Osteoblast (primary cell): ENCODE measurements at regions not wholly inside any gene's neighbourhood (a gene's known extent, or its start where the extent isn't known, plus 50 kb on each side); places are given as distances from the start of the nearest gene placed in this dataset.

ENCODE experiments used
- DNase-seq: peaks from one replicate; pipeline ENCODE4 v3.0.0; 2011; ENCODE audit warnings: low spot score, mixed read lengths; ENCODE audit not compliant: insufficient read length; ENCODE audit errors: missing footprints
- H2AFZ ChIP-seq: 2 replicates; pipeline ENCODE4 v1.6.0; 2011; ENCODE audit warnings: mild to moderate bottlenecking, low read length
- H3K27ac ChIP-seq: 2 replicates; pipeline ENCODE4 v1.5.1; 2011; ENCODE audit warnings: mild to moderate bottlenecking, low read depth, low read length, moderate library complexity
- H3K27me3 ChIP-seq: 2 replicates; pipeline ENCODE4 v1.6.0; 2012; ENCODE audit warnings: mild to moderate bottlenecking, control low read depth, inconsistent platforms, low read length, moderate library complexity; ENCODE audit not compliant: insufficient read depth
- H3K36me3 ChIP-seq: 2 replicates; pipeline ENCODE4 v1.5.1; 2011; ENCODE audit warnings: mild to moderate bottlenecking, low read length, control low read depth, moderate library complexity; ENCODE audit not compliant: insufficient read depth
- H3K4me1 ChIP-seq: 2 replicates; pipeline ENCODE4 v1.5.1; 2011; ENCODE audit warnings: mild to moderate bottlenecking, low read length, control low read depth, moderate library complexity; ENCODE audit not compliant: insufficient read depth
- H3K4me2 ChIP-seq: 2 replicates; pipeline ENCODE4 v1.6.0; 2011; ENCODE audit warnings: mild to moderate bottlenecking, low read length; ENCODE audit not compliant: insufficient read depth
- H3K4me3 ChIP-seq: fragments of 200-600 bp; sonication (generic); 3 replicates; pipeline ENCODE4 v1.5.1; 2012; ENCODE audit warnings: mild to moderate bottlenecking, low read length, inconsistent platforms; ENCODE audit not compliant: insufficient read depth
- H3K79me2 ChIP-seq: 2 replicates; pipeline ENCODE4 v1.6.0; 2012; ENCODE audit warnings: mild to moderate bottlenecking, low read length, control low read depth, inconsistent platforms; ENCODE audit not compliant: insufficient read depth
- H3K9me3 ChIP-seq: 2 replicates; pipeline ENCODE4 v1.5.1; 2011; ENCODE audit warnings: low read depth, low read length, control low read depth
- H4K20me1 ChIP-seq: 2 replicates; pipeline ENCODE4 v1.6.0; 2012; ENCODE audit warnings: mild to moderate bottlenecking, low read length, control low read depth; ENCODE audit not compliant: insufficient read depth
- CTCF ChIP-seq: IDR thresholded peaks from 2 replicates; pipeline ENCODE4 v1.5.1; 2011; ENCODE audit warnings: mild to moderate bottlenecking, low read depth, low read length, moderate library complexity; ENCODE audit errors: extremely low read depth

- Histone ChIP-seq H4K20me1 (no peaks in the 10 kb centered on the region), H3K79me2 (no peaks in the 10 kb centered on the region), H2AFZ (no peak overlapping the region), H3K4me1 (no peaks in the 10 kb centered on the region), H3K4me3 (no peak overlapping the region), H3K27ac (no peak overlapping the region), H3K36me3 (no peaks in the 10 kb centered on the region), H3K4me2 (no peak overlapping the region), H3K9me3 (no peaks in the 10 kb centered on the region), H3K27me3 (no peaks in the 10 kb centered on the region)
- no peak for TF ChIP-seq CTCF
- no peak for DNase-seq
These were observed 702.8 kb downstream of the CETN3 start for GRCh38 chr5:89706731-89707130.

DNA sequence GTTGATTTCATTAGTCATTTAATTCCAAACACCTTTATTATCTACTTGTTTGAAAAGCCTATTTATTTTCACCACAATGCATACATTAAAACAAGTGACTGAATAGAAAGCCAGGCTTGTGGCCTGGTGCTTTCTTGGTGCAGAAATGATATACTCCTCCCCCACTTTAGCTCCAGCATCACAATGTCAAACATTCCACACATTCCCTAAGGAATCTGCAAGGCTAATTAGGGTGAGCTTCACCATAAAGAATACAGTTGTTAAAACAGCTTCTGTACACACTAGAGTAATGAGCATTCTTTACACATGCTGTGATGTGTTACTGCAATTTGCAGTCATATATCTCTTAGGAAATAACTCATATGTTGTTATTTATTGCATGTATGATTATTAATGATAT is 705.7 kb downstream of the CETN3 start:
- Histone ChIP-seq H3K27ac (no peak overlapping the region), H4K20me1 (no peaks in the 10 kb centered on the region), H3K36me3 (no peaks in the 10 kb centered on the region), H3K79me2 (no peaks in the 10 kb centered on the region), H3K9me3 (no peaks in the 10 kb centered on the region), H3K4me3 (no peak overlapping the region), H2AFZ (no peak overlapping the region), H3K27me3 (no peaks in the 10 kb centered on the region), H3K4me1 (no peaks in the 10 kb centered on the region), H3K4me2 (no peak overlapping the region)
- no peak for DNase-seq
- TF ChIP-seq CTCF, result no peak

GRCh38 chr5:89698028-89698427 is 711.5 kb downstream of the CETN3 start:
- no peak for TF ChIP-seq CTCF
- Histone ChIP-seq H2AFZ (no peak overlapping the region), H3K4me3 (no peak overlapping the region), H3K79me2 (no peaks in the 10 kb centered on the region), H4K20me1 (no peaks in the 10 kb centered on the region), H3K27me3 (no peaks in the 10 kb centered on the region), H3K4me1 (no peaks in the 10 kb centered on the region), H3K36me3 (no peaks in the 10 kb centered on the region), H3K9me3 (no peaks in the 10 kb centered on the region), H3K27ac (no peak overlapping the region), H3K4me2 (no peak overlapping the region)
- DNase-seq, result no peak

- H3K27ac ChIP-seq, result no peak overlapping the region
- H3K9me3 ChIP-seq, result no peaks in the 10 kb centered on the region
- no peak for TF ChIP-seq CTCF
- H3K36me3 ChIP-seq, result no peaks in the 10 kb centered on the region
- no peak overlapping the region for H3K4me2 ChIP-seq
- H3K4me3 ChIP-seq, result no peak overlapping the region
- H2AFZ ChIP-seq, result no peak overlapping the region
- H3K79me2 ChIP-seq, result no peaks in the 10 kb centered on the region
- no peaks in the 10 kb centered on the region for H3K4me1 ChIP-seq
- no peak for DNase-seq
- no peaks in the 10 kb centered on the region for H4K20me1 ChIP-seq
- H3K27me3 ChIP-seq, result no peaks in the 10 kb centered on the region
These were observed 712.0 kb downstream of the CETN3 start for GRCh38 chr5:89697581-89697980.
